HEK293 (cell line): ENCODE measurements at regions not wholly inside any gene's neighbourhood (a gene's known extent, or its start where the extent isn't known, plus 50 kb on each side); places are given as distances from the start of the nearest gene placed in this dataset.

ENCODE experiments used
- CTCF ChIA-PET: fragments of 350-600 bp; formaldehyde crosslinking; extraction: SDS; loops from one replicate; lab custom pipeline; 2021; ENCODE audit warnings: antibody characterized with exemption; lab: Yijun Ruan, JAX
- POLR2A ChIA-PET: fragments of 300-600 bp; formaldehyde crosslinking; extraction: SDS; loops from one replicate; lab custom pipeline; 2020; ENCODE audit warnings: antibody characterized with exemption, inconsistent platforms; lab: Yijun Ruan, JAX
- H3K27ac ChIP-seq: fragments of 200-500 bp; sonication (Bioruptor generic); 2 replicates; pipeline ENCODE4 v1.5.1; 2014; ENCODE audit warnings: low read depth, low read length, control low read depth, inconsistent platforms; ENCODE audit errors: extremely low read depth
- H3K36me3 ChIP-seq, 2 experiments: fragments of 200-500 bp in 1 of 2; sonication (Bioruptor generic) in 1 of 2; 1 replicate in 1 of 2; 2 replicates in 1 of 2; pipeline ENCODE4 v1.5.1; 2014 to 2017; ENCODE audit warnings: inconsistent platforms in 2 of 2, low read length in 2 of 2; ENCODE audit not compliant: control insufficient read depth in 2 of 2, insufficient read depth in 1 of 2
- H3K4me1 ChIP-seq: fragments of 200-500 bp; sonication (Bioruptor generic); 2 replicates; pipeline ENCODE4 v1.5.1; 2014; ENCODE audit warnings: mild to moderate bottlenecking, low read length, inconsistent platforms; ENCODE audit not compliant: control insufficient read depth, insufficient read depth
- H3K4me3 ChIP-seq: 2 replicates; pipeline ENCODE4 v1.5.1; 2011; ENCODE audit warnings: low read depth, mild to moderate bottlenecking, control low read depth, low read length, moderate library complexity
- H3K9me3 ChIP-seq: fragments of 200-500 bp; sonication (Bioruptor generic); 2 replicates; pipeline ENCODE4 v1.5.1; 2014; ENCODE audit warnings: low read depth, low read length, inconsistent platforms; ENCODE audit not compliant: control insufficient read depth, insufficient read depth
- IKZF3 ChIP-seq: fragments of 450-650 bp; IDR thresholded peaks from 2 replicates; pipeline ENCODE4 v1.5.0; 2018; ENCODE audit warnings: missing biosample characterization, mild to moderate bottlenecking, missing genetic modification characterization, moderate library complexity
- KLF1 ChIP-seq: fragments of 450-650 bp; formaldehyde crosslinking; IDR thresholded peaks from 2 replicates; pipeline ENCODE4 v1.5.1; 2016; ENCODE audit warnings: missing biosample characterization, missing genetic modification characterization
- KLF8 ChIP-seq: fragments of 450-650 bp; formaldehyde crosslinking; IDR thresholded peaks from 2 replicates; pipeline ENCODE4 v1.5.1; 2016; ENCODE audit warnings: missing biosample characterization, missing genetic modification characterization
- KLF9 ChIP-seq: fragments of 450-650 bp; formaldehyde crosslinking; IDR thresholded peaks from 2 replicates; pipeline ENCODE4 v1.5.1; 2016; ENCODE audit warnings: missing biosample characterization, missing genetic modification characterization, low read depth
- MZF1 ChIP-seq: fragments of 450-650 bp; formaldehyde crosslinking; IDR thresholded peaks from 2 replicates; pipeline ENCODE4 v1.5.1; 2017; ENCODE audit warnings: missing biosample characterization, missing genetic modification characterization, borderline replicate concordance
- PRDM1 ChIP-seq: fragments of 450-650 bp; formaldehyde crosslinking; IDR thresholded peaks from 2 replicates; pipeline ENCODE4; 2016; ENCODE audit warnings: missing biosample characterization, missing genetic modification characterization
- RBAK ChIP-seq: fragments of 450-650 bp; formaldehyde crosslinking; IDR thresholded peaks from 2 replicates; pipeline ENCODE4 v1.5.1; 2016; ENCODE audit warnings: missing biosample characterization, missing genetic modification characterization
- TRIM28 ChIP-seq: IDR thresholded peaks from 2 replicates; pipeline ENCODE4 v1.6.1; 2011; ENCODE audit warnings: low read length, control low read depth, borderline replicate concordance
- ZBTB17 ChIP-seq: fragments of 450-650 bp; formaldehyde crosslinking; IDR thresholded peaks from 2 replicates; pipeline ENCODE4 v1.5.1; 2016; ENCODE audit warnings: missing biosample characterization, missing genetic modification characterization
- ZBTB8A ChIP-seq: fragments of 450-650 bp; formaldehyde crosslinking; IDR thresholded peaks from 2 replicates; pipeline ENCODE4 v1.5.1; 2016; ENCODE audit warnings: missing biosample characterization, missing genetic modification characterization
- ZIC2 ChIP-seq: fragments of 450-650 bp; formaldehyde crosslinking; IDR thresholded peaks from 2 replicates; pipeline ENCODE4 v1.5.1; 2016; ENCODE audit warnings: missing biosample characterization, missing genetic modification characterization
- ZNF10 ChIP-seq: fragments of 450-650 bp; formaldehyde crosslinking; IDR thresholded peaks from 2 replicates; pipeline ENCODE4 v1.5.1; 2017; ENCODE audit warnings: missing biosample characterization, missing genetic modification characterization
- ZNF221 ChIP-seq: fragments of 450-650 bp; formaldehyde crosslinking; IDR thresholded peaks from 2 replicates; pipeline ENCODE4 v1.5.1; 2017; ENCODE audit warnings: missing biosample characterization, missing genetic modification characterization, borderline replicate concordance
- ZNF391 ChIP-seq: fragments of 450-650 bp; formaldehyde crosslinking; IDR thresholded peaks from 2 replicates; pipeline ENCODE4 v1.5.1; 2016; ENCODE audit warnings: low read depth, missing biosample characterization, missing genetic modification characterization, borderline replicate concordance
- ZNF433 ChIP-seq: fragments of 450-650 bp; formaldehyde crosslinking; IDR thresholded peaks from 2 replicates; pipeline ENCODE4 v1.5.1; 2016; ENCODE audit warnings: missing biosample characterization, missing genetic modification characterization, low read depth
- ZNF48 ChIP-seq: fragments of 450-650 bp; formaldehyde crosslinking; IDR thresholded peaks from 2 replicates; pipeline ENCODE4 v1.5.1; 2016; ENCODE audit warnings: missing biosample characterization, missing genetic modification characterization
- ZNF530 ChIP-seq: fragments of 450-650 bp; formaldehyde crosslinking; IDR thresholded peaks from 2 replicates; pipeline ENCODE4 v1.5.1; 2016; ENCODE audit warnings: low read depth, missing biosample characterization, missing genetic modification characterization
- ZNF548 ChIP-seq: fragments of 450-650 bp; formaldehyde crosslinking; IDR thresholded peaks from 2 replicates; pipeline ENCODE4 v1.5.1; 2016; ENCODE audit warnings: missing biosample characterization, missing genetic modification characterization
- ZNF776 ChIP-seq: fragments of 450-650 bp; formaldehyde crosslinking; IDR thresholded peaks from 2 replicates; pipeline ENCODE4 v1.5.0; 2017; ENCODE audit warnings: missing biosample characterization, missing genetic modification characterization, borderline replicate concordance
- TF ChIP-seq, protein P1 (sequence below): fragments of 450-650 bp; formaldehyde crosslinking; IDR thresholded peaks from 2 replicates; pipeline ENCODE4 v1.5.1; 2016; ENCODE audit warnings: missing biosample characterization, missing genetic modification characterization
- TF ChIP-seq, protein P2 (sequence below): fragments of 450-650 bp; formaldehyde crosslinking; IDR thresholded peaks from 2 replicates; pipeline ENCODE4 v1.5.1; 2016; ENCODE audit warnings: missing biosample characterization, missing genetic modification characterization
- TF ChIP-seq, protein P3 (sequence below): fragments of 450-650 bp; formaldehyde crosslinking; IDR thresholded peaks from 2 replicates; pipeline ENCODE4 v1.5.1; 2017; ENCODE audit warnings: missing biosample characterization, missing genetic modification characterization
- TF ChIP-seq, protein P4 (sequence below): fragments of 450-650 bp; IDR thresholded peaks from 2 replicates; pipeline ENCODE4 v1.5.1; 2018; ENCODE audit warnings: missing biosample characterization, mild to moderate bottlenecking, missing genetic modification characterization

DNA sequence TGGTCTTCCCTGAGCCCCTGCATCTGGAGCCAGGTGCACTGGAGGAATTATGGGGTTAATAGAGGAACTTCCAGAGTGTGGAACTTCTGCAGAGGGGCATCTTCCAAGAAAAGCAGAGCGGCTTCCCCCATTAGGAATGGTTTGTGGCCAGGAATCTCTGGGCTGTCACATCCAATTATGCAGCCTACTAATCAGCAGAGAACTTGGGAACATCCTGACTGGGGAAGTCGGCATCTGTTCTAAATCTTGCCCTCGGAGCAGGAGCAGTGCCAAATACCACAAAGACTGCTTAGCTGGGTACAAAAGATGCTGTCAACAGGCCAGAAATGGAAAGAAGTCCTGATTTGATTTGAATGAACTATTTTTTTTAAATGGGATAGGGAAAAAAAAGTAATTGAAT is 435.1 kb downstream of the ZNF536 start (continued):
- TF ChIP-seq, protein P1, sequence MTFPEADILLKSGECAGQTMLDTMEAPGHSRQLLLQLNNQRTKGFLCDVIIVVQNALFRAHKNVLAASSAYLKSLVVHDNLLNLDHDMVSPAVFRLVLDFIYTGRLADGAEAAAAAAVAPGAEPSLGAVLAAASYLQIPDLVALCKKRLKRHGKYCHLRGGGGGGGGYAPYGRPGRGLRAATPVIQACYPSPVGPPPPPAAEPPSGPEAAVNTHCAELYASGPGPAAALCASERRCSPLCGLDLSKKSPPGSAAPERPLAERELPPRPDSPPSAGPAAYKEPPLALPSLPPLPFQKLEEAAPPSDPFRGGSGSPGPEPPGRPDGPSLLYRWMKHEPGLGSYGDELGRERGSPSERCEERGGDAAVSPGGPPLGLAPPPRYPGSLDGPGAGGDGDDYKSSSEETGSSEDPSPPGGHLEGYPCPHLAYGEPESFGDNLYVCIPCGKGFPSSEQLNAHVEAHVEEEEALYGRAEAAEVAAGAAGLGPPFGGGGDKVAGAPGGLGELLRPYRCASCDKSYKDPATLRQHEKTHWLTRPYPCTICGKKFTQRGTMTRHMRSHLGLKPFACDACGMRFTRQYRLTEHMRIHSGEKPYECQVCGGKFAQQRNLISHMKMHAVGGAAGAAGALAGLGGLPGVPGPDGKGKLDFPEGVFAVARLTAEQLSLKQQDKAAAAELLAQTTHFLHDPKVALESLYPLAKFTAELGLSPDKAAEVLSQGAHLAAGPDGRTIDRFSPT (tag by site-specific recombination), result no peak
- no peak for TF ChIP-seq RBAK (tag by site-specific recombination)
- no peak for TF ChIP-seq ZNF391 (tag by site-specific recombination)
- no peak for TF ChIP-seq ZIC2
- no peak for TF ChIP-seq MZF1 (tag by site-specific recombination)
- no peak for TF ChIP-seq ZNF530

DNA sequence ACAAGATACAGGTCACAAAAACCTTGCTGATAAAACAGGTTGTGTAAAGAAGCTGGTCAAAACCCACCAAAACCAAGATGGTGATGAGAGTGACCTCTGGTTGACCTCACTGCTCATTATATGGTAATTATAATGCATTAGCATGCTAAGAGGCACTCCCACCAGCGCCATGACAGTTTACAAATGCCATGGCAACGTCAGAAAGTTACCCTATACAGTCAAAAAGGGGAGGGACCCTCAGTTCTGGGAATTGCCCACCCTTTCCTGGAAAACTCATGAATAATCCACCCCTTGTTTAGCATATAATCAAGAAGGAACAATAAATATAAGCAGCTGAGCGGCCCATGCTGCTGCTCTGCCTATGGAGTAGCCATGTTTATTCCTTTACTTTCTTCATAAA is 434.1 kb downstream of the ZNF536 start:
- CTCF ChIA-PET, result interaction anchor here (1.0 to 2.8 kb wide), 4 partner anchors 12 to 123 kb away, joined by 3 to 15 read pairs (median 6); no protein-coding TSS in a partner anchor
- Histone ChIP-seq H3K4me1 (no peaks in the 10 kb centered on the region; the same call in 1 of the 2 replicates), H3K9me3 (peaks cover 6% of the 10 kb centered on the region), H3K36me3 (no peaks in the 10 kb centered on the region), H3K27ac (no peak overlapping the region), H3K4me3 (no peak overlapping the region)
- POLR2A ChIA-PET, result no interaction called here
- TF ChIP-seq IKZF3 (tag by site-specific recombination), result no peak
- no peak for TF ChIP-seq ZNF433 (tag by site-specific recombination)
- TF ChIP-seq ZNF776 (tag by site-specific recombination), result no peak
- TF ChIP-seq ZBTB8A (tag by site-specific recombination), result no peak
- TF ChIP-seq, protein P2, sequence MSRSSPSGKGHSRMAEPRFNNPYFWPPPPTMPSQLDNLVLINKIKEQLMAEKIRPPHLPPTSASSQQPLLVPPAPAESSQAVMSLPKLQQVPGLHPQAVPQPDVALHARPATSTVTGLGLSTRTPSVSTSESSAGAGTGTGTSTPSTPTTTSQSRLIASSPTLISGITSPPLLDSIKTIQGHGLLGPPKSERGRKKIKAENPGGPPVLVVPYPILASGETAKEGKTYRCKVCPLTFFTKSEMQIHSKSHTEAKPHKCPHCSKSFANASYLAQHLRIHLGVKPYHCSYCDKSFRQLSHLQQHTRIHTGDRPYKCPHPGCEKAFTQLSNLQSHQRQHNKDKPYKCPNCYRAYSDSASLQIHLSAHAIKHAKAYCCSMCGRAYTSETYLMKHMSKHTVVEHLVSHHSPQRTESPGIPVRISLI (tag by site-specific recombination), result no peak
- TF ChIP-seq, protein P3, sequence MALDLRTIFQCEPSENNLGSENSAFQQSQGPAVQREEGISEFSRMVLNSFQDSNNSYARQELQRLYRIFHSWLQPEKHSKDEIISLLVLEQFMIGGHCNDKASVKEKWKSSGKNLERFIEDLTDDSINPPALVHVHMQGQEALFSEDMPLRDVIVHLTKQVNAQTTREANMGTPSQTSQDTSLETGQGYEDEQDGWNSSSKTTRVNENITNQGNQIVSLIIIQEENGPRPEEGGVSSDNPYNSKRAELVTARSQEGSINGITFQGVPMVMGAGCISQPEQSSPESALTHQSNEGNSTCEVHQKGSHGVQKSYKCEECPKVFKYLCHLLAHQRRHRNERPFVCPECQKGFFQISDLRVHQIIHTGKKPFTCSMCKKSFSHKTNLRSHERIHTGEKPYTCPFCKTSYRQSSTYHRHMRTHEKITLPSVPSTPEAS (tag by site-specific recombination), result no peak
- TF ChIP-seq ZBTB17 (tag by site-specific recombination), result no peak
- no peak for TF ChIP-seq PRDM1 (tag by site-specific recombination)
- TF ChIP-seq KLF1 (tag by site-specific recombination), result no peak
- TF ChIP-seq, protein P4, sequence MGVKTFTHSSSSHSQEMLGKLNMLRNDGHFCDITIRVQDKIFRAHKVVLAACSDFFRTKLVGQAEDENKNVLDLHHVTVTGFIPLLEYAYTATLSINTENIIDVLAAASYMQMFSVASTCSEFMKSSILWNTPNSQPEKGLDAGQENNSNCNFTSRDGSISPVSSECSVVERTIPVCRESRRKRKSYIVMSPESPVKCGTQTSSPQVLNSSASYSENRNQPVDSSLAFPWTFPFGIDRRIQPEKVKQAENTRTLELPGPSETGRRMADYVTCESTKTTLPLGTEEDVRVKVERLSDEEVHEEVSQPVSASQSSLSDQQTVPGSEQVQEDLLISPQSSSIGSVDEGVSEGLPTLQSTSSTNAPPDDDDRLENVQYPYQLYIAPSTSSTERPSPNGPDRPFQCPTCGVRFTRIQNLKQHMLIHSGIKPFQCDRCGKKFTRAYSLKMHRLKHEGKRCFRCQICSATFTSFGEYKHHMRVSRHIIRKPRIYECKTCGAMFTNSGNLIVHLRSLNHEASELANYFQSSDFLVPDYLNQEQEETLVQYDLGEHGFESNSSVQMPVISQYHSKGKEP (tag by site-specific recombination), result no peak
- TF ChIP-seq KLF9 (tag by site-specific recombination), result no peak
- TF ChIP-seq ZNF10 (tag by site-specific recombination), result no peak
- no peak for TF ChIP-seq ZNF548 (tag by site-specific recombination)
- no peak for TF ChIP-seq TRIM28
- no peak for TF ChIP-seq KLF8 (tag by site-specific recombination)
- TF ChIP-seq ZNF48, result no peak
- TF ChIP-seq ZNF221, result no peak
